Heart right ventricle (tissue), 16 donors: ENCODE measurements at regions not wholly inside any gene's neighbourhood (a gene's known extent, or its start where the extent isn't known, plus 50 kb on each side); places are given as distances from the start of the nearest gene placed in this dataset.
"Not testable (repeated sequence)": the region's sequence is repeated elsewhere in the genome, so short reads cannot be mapped to it uniquely, and the experiment has no call there.

ENCODE experiments used
- ATAC-seq, 8 donors: fragments of 200-7000 bp; cut with Tn5 transposase; one replicate each; pipeline ENCODE4 v1.9.1; 2020; ENCODE audit warnings: mild to moderate bottlenecking in 8 of 8, moderate library complexity in 8 of 8, moderate number of reproducible peaks in 1 of 8
- DNase-seq, 2 donors: peaks; one replicate each; pipeline ENCODE4 v3.0.0-alpha.2; 2020
- H3K27ac ChIP-seq, 10 donors: fragments of 200-600 bp; sonication (generic) in 2 of 10; one replicate each; pipeline versions ENCODE4 v1.5.0 to v1.8.0; 2020 to 2022; ENCODE audit warnings: mild to moderate bottlenecking in 3 of 10
- H3K27me3 ChIP-seq, 7 donors: fragments of 200-600 bp; one replicate each; pipeline ENCODE4 v1.8.0; 2021 to 2022; ENCODE audit warnings: mild to moderate bottlenecking in 2 of 7
- H3K36me3 ChIP-seq, 9 donors: fragments of 200-600 bp; sonication (generic) in 1 of 9; one replicate each; pipeline versions ENCODE4 v1.5.0 to v1.8.0; 2020 to 2022; ENCODE audit warnings: mild to moderate bottlenecking in 2 of 9
- H3K4me1 ChIP-seq, 9 donors: fragments of 200-600 bp; sonication (generic) in 1 of 9; one replicate each; pipeline versions ENCODE4 v1.5.0 to v1.8.0; 2020 to 2022; ENCODE audit warnings: mild to moderate bottlenecking in 4 of 9
- H3K4me3 ChIP-seq, 10 donors: fragments of 200-600 bp; sonication (generic) in 2 of 10; one replicate each; pipeline versions ENCODE4 v1.5.0 to v1.8.0; 2020 to 2022; ENCODE audit warnings: mild to moderate bottlenecking in 7 of 10, moderate library complexity in 2 of 10
- H3K9me3 ChIP-seq, 11 donors: fragments of 200-600 bp in 10 of 11; sonication (generic) in 2 of 11; one replicate each; pipeline versions ENCODE4 v1.5.0 to v1.8.0; 2013 to 2022; ENCODE audit warnings: mild to moderate bottlenecking in 2 of 11, control low read depth in 1 of 11, moderate library complexity in 1 of 11
- WGBS, 2 donors: extraction: QIAGEN DNeasy Blood & Tissue Kit; methylation state at CpG; one replicate each; pipeline ENCODE4 v1.1.7; 2013; ENCODE audit warnings: inconsistent platforms in 1 of 2; 5-methylcytosine and 5-hydroxymethylcytosine counted together
- intact Hi-C, 10 donors: fragments of 100-400 bp; cut with DNase I; formaldehyde crosslinking; loops; one replicate each; pipeline versions ENCODE4 v1.11.1 to v1.14.2; 2022
- donor health status: Arrhythmogenic right ventricular cardiomyopathy.
- donor health status: ischemic (EF 13 %, LVEDD 7.1; RV severe dilation, severe dysfunction).
- donor health status: healthy with polysubstance abuse.
- donor health status: DM: no; HTN: yes; CAD: no.
- donor health status: DM: no; HTN: no; CAD: no.
- donor health status: ischemic (EF 25% LVEDD 6.9; RV normal size, moderate dysfunction).
- donor health status: ischemic (EF 25% LVEDD 5.7; RV mildly dilated, moderate dysfunction).
- donor health status: healthy.
- donor health status: DM: yes; HTN: yes; CAD: no.
- donor health status: Ischemic cardiomyopathy.
- donor health status: ischemic (EF 35%, LVEDD 5.7; RV mildly dilated, moderate dysfunction).
- donor health status: nonischemic (EF 11% LVEDD 7.7; RV severe dilation, severe dysfunction).
- donor health status: DM: yes; HTN: yes; CAD: no.
- donor health status: PGD.
- donor health status: ischemic (EF 29% LVEDD 5.4; RV normal size, mild dysfunction).
- donor health status: nonischemic (EF 23%, LVEDD 6.1; RV moderate dilation, normal function).

DNA sequence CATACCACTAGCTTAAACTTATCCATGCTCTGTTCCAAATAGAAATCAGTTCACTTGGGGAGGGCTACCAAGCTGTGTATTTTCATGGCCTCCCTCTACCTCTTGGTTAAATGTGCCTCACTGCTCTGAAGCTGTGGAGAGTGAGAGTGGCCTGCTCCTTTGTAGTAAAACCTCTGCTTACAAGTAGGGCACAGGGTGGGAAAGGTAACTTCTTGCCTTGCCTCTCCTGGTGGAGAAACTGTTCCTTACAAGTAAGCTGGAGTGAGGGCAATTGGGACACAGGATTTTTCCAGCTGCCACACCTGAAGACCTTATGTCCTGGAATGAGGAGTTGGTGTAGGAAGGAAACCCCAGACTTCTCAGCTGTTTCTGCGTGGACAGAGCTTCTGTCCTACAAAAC is 128.8 kb upstream of the SPATA31A7 start:
- H3K9me3 ChIP-seq, intact Hi-C loops, DNase-seq, H3K4me1 ChIP-seq, ATAC-seq, H3K27me3 ChIP-seq, H3K4me3 ChIP-seq, H3K27ac ChIP-seq, H3K36me3 ChIP-seq: not testable (repeated sequence)
- WGBS, 2 donors: no CpG with 5 or more reads among the region's 1 CpG

DNA sequence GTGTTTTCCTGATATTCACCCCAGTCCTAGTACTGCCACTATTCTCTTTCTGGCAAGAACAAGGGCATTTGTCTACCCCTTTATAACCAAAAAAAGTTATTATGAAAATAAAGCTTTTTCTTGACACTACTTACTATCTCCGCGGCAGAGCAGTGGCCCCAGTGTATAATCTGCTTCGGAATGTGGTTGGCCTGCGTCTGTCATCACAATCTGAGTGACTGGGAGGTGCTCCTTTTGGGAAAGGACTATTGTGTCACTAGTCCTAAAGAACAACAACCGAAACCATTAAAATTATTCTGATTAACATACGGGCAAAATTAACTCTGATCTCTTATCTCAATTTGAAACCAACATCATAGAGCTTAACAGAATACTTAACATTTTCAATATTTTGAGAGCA is 117.0 kb upstream of the SPATA31A7 start:
- H3K9me3 ChIP-seq, H3K4me3 ChIP-seq, H3K27ac ChIP-seq, H3K4me1 ChIP-seq, H3K36me3 ChIP-seq, intact Hi-C loops, H3K27me3 ChIP-seq, DNase-seq: not testable (repeated sequence)
- WGBS, 2 donors: no CpG with 5 or more reads among the region's 6 CpGs
- ATAC-seq: peak in 1 of 8 donors; percentile 56

DNA sequence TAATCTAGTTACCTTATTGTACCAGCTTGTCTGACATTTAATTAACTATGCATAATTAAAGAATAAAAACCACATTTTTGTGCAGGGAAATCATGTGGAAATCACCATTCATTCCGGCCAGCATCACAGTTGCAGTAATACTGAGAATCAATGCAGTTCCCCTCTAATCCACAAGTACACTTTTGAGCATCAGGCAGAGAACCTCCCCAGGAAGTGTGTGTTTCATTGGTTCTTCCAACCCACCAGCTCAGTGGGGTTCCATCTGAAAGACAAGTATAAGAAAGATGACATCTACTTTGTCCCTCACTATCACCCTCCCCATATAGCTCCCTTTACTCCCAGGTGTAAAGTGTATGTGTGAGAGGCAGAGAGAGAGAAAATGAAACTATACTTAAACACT is 108.1 kb upstream of the SPATA31A7 start:
- H3K36me3 ChIP-seq, ATAC-seq, H3K4me1 ChIP-seq, H3K27ac ChIP-seq, intact Hi-C loops, H3K9me3 ChIP-seq, H3K4me3 ChIP-seq, H3K27me3 ChIP-seq, DNase-seq: not testable (repeated sequence)
- WGBS, 2 donors: no CpG with 5 or more reads among the region's 1 CpG

DNA sequence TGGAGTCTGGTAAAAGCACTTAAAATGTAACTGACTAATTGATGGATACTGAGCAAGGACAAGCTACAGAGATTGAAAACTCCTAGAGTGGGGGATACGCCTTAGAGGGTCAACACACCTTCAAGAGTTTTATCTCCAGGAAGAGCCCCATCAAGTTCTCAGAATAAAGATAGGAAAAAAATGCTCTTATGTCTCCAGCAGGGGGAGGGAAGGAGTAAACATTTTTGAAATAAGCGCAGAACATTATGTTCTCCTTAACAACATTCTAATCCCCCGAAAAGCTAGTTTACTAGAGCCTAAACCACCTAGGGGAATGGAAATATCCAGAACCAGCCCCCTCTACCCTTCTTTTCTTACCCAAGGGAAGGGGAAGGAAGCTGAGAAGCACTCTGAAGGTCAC is 104.4 kb upstream of the SPATA31A7 start:
- H3K4me1 ChIP-seq, DNase-seq, H3K27ac ChIP-seq, H3K9me3 ChIP-seq, H3K36me3 ChIP-seq, ATAC-seq, H3K27me3 ChIP-seq, H3K4me3 ChIP-seq, intact Hi-C loops: not testable (repeated sequence)
- WGBS, 2 donors: no CpG with 5 or more reads among the region's 3 CpGs

DNA sequence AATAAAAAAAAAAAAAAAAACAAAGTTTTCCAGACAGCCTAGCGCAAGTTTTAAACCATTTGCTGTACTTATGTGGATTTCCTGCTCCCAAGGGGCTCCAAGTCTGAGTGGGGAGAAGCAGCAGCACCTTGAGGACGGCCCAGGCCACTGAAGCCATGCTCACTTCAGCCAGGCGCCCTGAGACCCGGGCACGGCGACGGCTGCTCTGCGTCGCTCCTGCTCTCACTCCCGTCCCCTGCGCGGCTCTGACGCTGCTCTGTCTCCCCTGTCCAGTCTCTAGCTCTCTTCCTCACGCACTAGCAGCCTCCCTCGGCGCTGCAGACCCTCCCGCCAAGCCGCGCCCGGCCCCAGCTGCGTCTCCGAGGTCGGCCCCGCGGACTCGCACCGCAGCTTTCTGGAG is 67.4 kb upstream of the SPATA31A7 start:
- H3K4me3 ChIP-seq, intact Hi-C loops, H3K27me3 ChIP-seq, H3K9me3 ChIP-seq, H3K27ac ChIP-seq, H3K36me3 ChIP-seq, ATAC-seq, DNase-seq, H3K4me1 ChIP-seq: not testable (repeated sequence)
- no CpG with 5 or more reads among the region's 27 CpGs for WGBS, 2 donors
